Activated CD8-positive, alpha-beta memory T cell treated with anti-CD3 and anti-CD28 coated beads, Interleukin-2, amount 10 ng/mL, durations not matched to agents 7 days and 5 days (primary cell): ENCODE measurements at regions not wholly inside any gene's neighbourhood (a gene's known extent, or its start where the extent isn't known, plus 50 kb on each side); places are given as distances from the start of the nearest gene placed in this dataset.
"Not testable (repeated sequence)": the region's sequence is repeated elsewhere in the genome, so short reads cannot be mapped to it uniquely, and the experiment has no call there.

Experiments used
- ATAC-seq: fragments of 150-1000 bp; cut with Tn5 transposase; one replicate; pipeline ENCODE4 v1.10.0; 2021; ENCODE audit warnings: moderate library complexity
- CTCF ChIA-PET: fragments of 350-600 bp; sonication (Branson Sonifier 250); formaldehyde crosslinking; loops from one replicate; lab custom pipeline; 2021; ENCODE audit warnings: antibody characterized with exemption; lab: Charles Lee
- DNase-seq: peaks from one replicate; pipeline ENCODE4 v3.0.0-alpha.2; 2020
- H3K27ac Mint-ChIP-seq: one replicate; pipeline ENCODE4 v1.8.0; 2021; ENCODE audit warnings: mild to moderate bottlenecking, mixed read lengths
- H3K27me3 Mint-ChIP-seq: one replicate; pipeline ENCODE4 v1.8.0; 2021; ENCODE audit warnings: mixed read lengths
- H3K36me3 Mint-ChIP-seq: one replicate; pipeline ENCODE4 v1.8.0; 2021; ENCODE audit warnings: mild to moderate bottlenecking, mixed read lengths
- H3K4me1 Mint-ChIP-seq: one replicate; pipeline ENCODE4 v1.8.0; 2021; ENCODE audit warnings: mixed read lengths
- H3K4me3 Mint-ChIP-seq: one replicate; pipeline ENCODE4 v1.8.0; 2021; ENCODE audit warnings: mild to moderate bottlenecking, moderate library complexity, mixed read lengths
- H3K9me3 Mint-ChIP-seq: one replicate; pipeline ENCODE4 v1.8.0; 2022; ENCODE audit warnings: low read depth, mixed read lengths

- H3K27ac Mint-ChIP-seq: no peak overlapping the region
- H3K27me3 Mint-ChIP-seq: no peaks in the 10 kb centered on the region
- no peak overlapping the region for H3K4me3 Mint-ChIP-seq
- H3K36me3 Mint-ChIP-seq: no peaks in the 10 kb centered on the region
- H3K9me3 Mint-ChIP-seq: peaks cover 4% of the 10 kb centered on the region
- no peaks in the 10 kb centered on the region for H3K4me1 Mint-ChIP-seq
- ATAC-seq (no peak), DNase-seq (no peak)
- CTCF ChIA-PET: no interaction called here
Observed at GRCh38 chr18:30800800-30801199, 241.7 kb downstream of the DSC3 start.

- H3K4me3 Mint-ChIP-seq: no peak overlapping the region
- CTCF ChIA-PET: no interaction called here
- no peak for ATAC-seq
Observed at GRCh38 chr18:30792051-30792450, 250.5 kb downstream of the DSC3 start.

GRCh38 chr18:30788411-30788991 lies 254.0 kb downstream of the DSC3 start:
- H3K27ac Mint-ChIP-seq, ATAC-seq, H3K27me3 Mint-ChIP-seq, DNase-seq, H3K4me1 Mint-ChIP-seq, H3K36me3 Mint-ChIP-seq, CTCF ChIA-PET, H3K4me3 Mint-ChIP-seq: not testable (repeated sequence)
- peaks cover 21% of the 10 kb centered on the region for H3K9me3 Mint-ChIP-seq

More at GRCh38 chr18:30792051-30792450, 250.5 kb downstream of the DSC3 start:
- Mint-ChIP-seq H3K36me3 (no peaks in the 10 kb centered on the region), H3K27ac (no peak overlapping the region), H3K9me3 (peaks cover 9% of the 10 kb centered on the region), H3K27me3 (no peaks in the 10 kb centered on the region), H3K4me1 (no peaks in the 10 kb centered on the region)
- DNase-seq: no peak

GRCh38 chr18:30787410-30787809 lies 255.1 kb downstream of the DSC3 start:
- H3K4me3 Mint-ChIP-seq: no peak overlapping the region
- DNase-seq (no peak), ATAC-seq (no peak)
- H3K9me3 Mint-ChIP-seq: peaks cover 21% of the 10 kb centered on the region
- H3K4me1 Mint-ChIP-seq: no peaks in the 10 kb centered on the region
- H3K36me3 Mint-ChIP-seq: no peaks in the 10 kb centered on the region
- no peak overlapping the region for H3K27ac Mint-ChIP-seq
- no peaks in the 10 kb centered on the region for H3K27me3 Mint-ChIP-seq
- CTCF ChIA-PET: no interaction called here

- no peak overlapping the region for H3K4me3 Mint-ChIP-seq
Observed at GRCh38 chr18:30781601-30782000, 260.9 kb downstream of the DSC3 start.

GRCh38 chr18:30775629-30776028 lies 266.9 kb downstream of the DSC3 start:
- Mint-ChIP-seq H3K27ac (no peak overlapping the region), H3K36me3 (no peaks in the 10 kb centered on the region), H3K4me3 (no peak overlapping the region), H3K27me3 (no peaks in the 10 kb centered on the region), H3K9me3 (peaks cover 9% of the 10 kb centered on the region), H3K4me1 (no peaks in the 10 kb centered on the region)
- ATAC-seq (no peak), DNase-seq (no peak)
- CTCF ChIA-PET: no interaction called here

More at GRCh38 chr18:30781601-30782000, 260.9 kb downstream of the DSC3 start:
- DNase-seq (no peak), ATAC-seq (no peak)
- Mint-ChIP-seq H3K27me3 (no peaks in the 10 kb centered on the region), H3K27ac (no peak overlapping the region), H3K36me3 (no peaks in the 10 kb centered on the region), H3K9me3 (peaks cover 18% of the 10 kb centered on the region), H3K4me1 (no peaks in the 10 kb centered on the region)
- CTCF ChIA-PET: no interaction called here

- ATAC-seq, H3K36me3 Mint-ChIP-seq, CTCF ChIA-PET, DNase-seq, H3K27me3 Mint-ChIP-seq, H3K4me1 Mint-ChIP-seq, H3K27ac Mint-ChIP-seq, H3K4me3 Mint-ChIP-seq: not testable (repeated sequence)
- H3K9me3 Mint-ChIP-seq: peaks cover 13% of the 10 kb centered on the region
Observed at GRCh38 chr18:30772170-30772569, 270.4 kb downstream of the DSC3 start.

- Mint-ChIP-seq H3K27ac (no peak overlapping the region), H3K4me1 (no peaks in the 10 kb centered on the region), H3K9me3 (peaks cover 4% of the 10 kb centered on the region), H3K27me3 (no peaks in the 10 kb centered on the region), H3K4me3 (no peak overlapping the region), H3K36me3 (no peaks in the 10 kb centered on the region)
- CTCF ChIA-PET: no interaction called here
- DNase-seq (no peak), ATAC-seq (no peak)
Observed at GRCh38 chr18:30766053-30766452, 276.5 kb downstream of the DSC3 start.

- no peak overlapping the region for H3K27ac Mint-ChIP-seq
- H3K36me3 Mint-ChIP-seq: no peaks in the 10 kb centered on the region
- DNase-seq (no peak), ATAC-seq (no peak)
- no peaks in the 10 kb centered on the region for H3K4me1 Mint-ChIP-seq
- H3K4me3 Mint-ChIP-seq: no peak overlapping the region
- peaks cover 4% of the 10 kb centered on the region for H3K9me3 Mint-ChIP-seq
- H3K27me3 Mint-ChIP-seq: no peaks in the 10 kb centered on the region
- CTCF ChIA-PET: no interaction called here
Observed at GRCh38 chr18:30765247-30765646, 277.3 kb downstream of the DSC3 start.

- Mint-ChIP-seq H3K36me3 (no peaks in the 10 kb centered on the region), H3K4me1 (no peaks in the 10 kb centered on the region), H3K9me3 (peaks cover 2% of the 10 kb centered on the region), H3K4me3 (no peak overlapping the region), H3K27ac (no peak overlapping the region), H3K27me3 (no peaks in the 10 kb centered on the region)
- ATAC-seq (no peak), DNase-seq (no peak)
- CTCF ChIA-PET: no interaction called here
Observed at GRCh38 chr18:30763902-30764350, 278.6 kb downstream of the DSC3 start.

GRCh38 chr18:30754846-30755245 lies 287.7 kb downstream of the DSC3 start:
- no peaks in the 10 kb centered on the region for H3K36me3 Mint-ChIP-seq
- ATAC-seq: no peak
- H3K27me3 Mint-ChIP-seq: no peaks in the 10 kb centered on the region
- no peaks in the 10 kb centered on the region for H3K4me1 Mint-ChIP-seq
- no peak overlapping the region for H3K4me3 Mint-ChIP-seq
- H3K27ac Mint-ChIP-seq: no peak overlapping the region
- H3K9me3 Mint-ChIP-seq: peaks cover 10% of the 10 kb centered on the region
- CTCF ChIA-PET: no interaction called here
- no peak for DNase-seq

- H3K27me3 Mint-ChIP-seq: no peaks in the 10 kb centered on the region
- CTCF ChIA-PET: no interaction called here
- DNase-seq: no peak
- H3K4me3 Mint-ChIP-seq: no peak overlapping the region
- H3K36me3 Mint-ChIP-seq: no peaks in the 10 kb centered on the region
- H3K4me1 Mint-ChIP-seq: no peaks in the 10 kb centered on the region
- H3K9me3 Mint-ChIP-seq: peaks cover 10% of the 10 kb centered on the region
- H3K27ac Mint-ChIP-seq: no peak overlapping the region
- ATAC-seq: no peak
Observed at GRCh38 chr18:30748541-30748940, 294.0 kb downstream of the DSC3 start.

- Mint-ChIP-seq H3K27me3 (no peaks in the 10 kb centered on the region), H3K36me3 (no peaks in the 10 kb centered on the region)
- CTCF ChIA-PET: no interaction called here
Observed at GRCh38 chr18:30746224-30746623, 296.3 kb downstream of the DSC3 start.

GRCh38 chr18:30743033-30743432 lies 299.5 kb downstream of the DSC3 start:
- no peak overlapping the region for H3K4me3 Mint-ChIP-seq
- ATAC-seq: no peak
- H3K36me3 Mint-ChIP-seq: no peaks in the 10 kb centered on the region
- CTCF ChIA-PET: no interaction called here
- H3K27ac Mint-ChIP-seq: no peak overlapping the region
- no peak for DNase-seq
- H3K9me3 Mint-ChIP-seq: peaks cover 3% of the 10 kb centered on the region
- no peaks in the 10 kb centered on the region for H3K27me3 Mint-ChIP-seq
- no peaks in the 10 kb centered on the region for H3K4me1 Mint-ChIP-seq

More at GRCh38 chr18:30746224-30746623, 296.3 kb downstream of the DSC3 start:
- no peak for DNase-seq
- ATAC-seq: no peak
- H3K27ac Mint-ChIP-seq: no peak overlapping the region
- no peaks in the 10 kb centered on the region for H3K4me1 Mint-ChIP-seq
- no peak overlapping the region for H3K4me3 Mint-ChIP-seq
- peaks cover 6% of the 10 kb centered on the region for H3K9me3 Mint-ChIP-seq

GRCh38 chr18:30730915-30731314 lies 311.6 kb downstream of the DSC3 start:
- ATAC-seq (no peak), DNase-seq (no peak)
- CTCF ChIA-PET: no interaction called here
- Mint-ChIP-seq H3K27ac (no peak overlapping the region), H3K4me1 (no peaks in the 10 kb centered on the region), H3K9me3 (peaks cover 15% of the 10 kb centered on the region), H3K27me3 (no peaks in the 10 kb centered on the region), H3K4me3 (no peak overlapping the region), H3K36me3 (no peaks in the 10 kb centered on the region)
